ENCODE measurements at regions not wholly inside any gene's neighbourhood (a gene's known extent, or its start where the extent isn't known, plus 50 kb on each side); places are given as distances from the start of the nearest gene placed in this dataset.
A peak's percentile ranks its signal among the peaks of the same experiment; 100 is the strongest.

- H3K36me3 ChIP-seq: no peaks in the 10 kb centered on the region
- peaks cover 29 to 46% (median 43%) of the 10 kb centered on the region in 10 experiments for H3K4me1 ChIP-seq
- H3K9ac ChIP-seq: peak overlapping the region in 10 of 11 experiments; percentile 70 to 87 (median 80); a peak in 18 of 22 replicates
- H4K20me1 ChIP-seq: no peaks in the 10 kb centered on the region
- peak overlapping the region in 10 of 11 experiments; percentile 77 to 95 (median 87); a peak in 19 of 22 replicates for H3K27ac ChIP-seq
- peaks cover 4 to 15% (median 10%) of the 10 kb centered on the region in 11 experiments; a peak in 15 of 22 replicates for H3K9me3 ChIP-seq (replicated peaks in 1 of 11)
- H3K27me3 ChIP-seq: no peaks in the 10 kb centered on the region
- no peak for TF ChIP-seq Cebpa-rat (IDR thresholded peaks at IDR 0.05)
- H3K4me2 ChIP-seq: peak overlapping the region; percentile 80 to 97 (median 90); a peak in 20 of 22 replicates
- no peak overlapping the region for H3K4me3 ChIP-seq
Observed at GRCh38 chr9:96047116-96047639, 171.7 kb downstream of the ERCC6L2 start.

DNA sequence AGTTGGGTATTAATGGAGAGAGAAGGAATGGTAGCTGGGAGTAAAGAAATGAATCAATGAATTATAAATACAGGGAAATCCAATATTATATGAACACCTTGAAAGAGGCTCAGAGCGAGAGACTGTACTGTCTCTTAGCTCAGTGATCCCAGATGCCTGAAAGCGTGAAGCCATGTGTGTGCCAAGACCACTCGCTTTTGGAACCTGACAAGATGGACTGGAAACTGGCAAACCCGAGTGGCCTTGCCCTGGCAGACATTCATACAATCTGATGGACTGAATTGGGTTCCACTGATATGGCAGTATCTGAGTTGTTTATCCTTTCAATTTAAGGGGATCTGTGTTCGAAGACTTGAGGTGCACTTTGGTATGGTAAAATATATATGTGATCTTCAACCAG lies 170.3 kb downstream of the ERCC6L2 start:
- Histone ChIP-seq H3K27ac (peak overlapping the region in 1 of 11 experiments; percentile 94; a peak in 1 of 22 replicates), H3K9me3 (replicated peaks in 1 of 11) (peaks cover 0 to 5% (median 2%) of the 10 kb centered on the region in 11 experiments; a peak in 8 of 22 replicates), H3K4me2 (no peak overlapping the region), H3K27me3 (no peaks in the 10 kb centered on the region), H3K36me3 (no peaks in the 10 kb centered on the region), H3K9ac (no peak overlapping the region), H3K4me1 (peaks cover 29 to 46% (median 42%) of the 10 kb centered on the region in 10 experiments), H3K4me3 (no peak overlapping the region), H4K20me1 (no peaks in the 10 kb centered on the region)
- TF ChIP-seq Cebpa-rat (IDR thresholded peaks at IDR 0.05): no peak

- Histone ChIP-seq H3K4me2 (no peak overlapping the region), H3K9me3 (replicated peaks in 1 of 11) (peaks cover under 1 to 9% (median 4%) of the 10 kb centered on the region in 11 experiments; a peak in 19 of 22 replicates), H3K4me3 (no peak overlapping the region), H3K9ac (no peak overlapping the region), H3K36me3 (no peaks in the 10 kb centered on the region), H3K27me3 (no peaks in the 10 kb centered on the region), H3K27ac (no peak overlapping the region), H4K20me1 (no peaks in the 10 kb centered on the region), H3K4me1 (peaks cover 20 to 32% (median 28%) of the 10 kb centered on the region in 10 experiments)
- TF ChIP-seq Cebpa-rat (IDR thresholded peaks at IDR 0.05): no peak
Observed at GRCh38 chr9:96044401-96044800, 168.9 kb downstream of the ERCC6L2 start.

- no peak overlapping the region for H3K27ac ChIP-seq
- no peak overlapping the region for H3K9ac ChIP-seq
- H3K27me3 ChIP-seq: no peaks in the 10 kb centered on the region
- peaks cover 0 to 4% (median 0%) of the 10 kb centered on the region in 10 experiments; a peak in 1 of 20 replicates for H3K4me1 ChIP-seq
- no peaks in the 10 kb centered on the region for H4K20me1 ChIP-seq
- H3K36me3 ChIP-seq: no peaks in the 10 kb centered on the region
- no peak overlapping the region for H3K4me2 ChIP-seq
- TF ChIP-seq Cebpa-rat (IDR thresholded peaks at IDR 0.05): no peak
- H3K9me3 ChIP-seq (replicated peaks in 1 of 11): peaks cover 34 to 41% (median 37%) of the 10 kb centered on the region in 11 experiments
- no peak overlapping the region for H3K4me3 ChIP-seq
Observed at GRCh38 chr9:96040591-96041461, 165.3 kb downstream of the ERCC6L2 start.

- Histone ChIP-seq H3K9me3 (replicated peaks in 1 of 11) (peaks cover 53 to 60% (median 56%) of the 10 kb centered on the region in 11 experiments), H3K27ac (no peak overlapping the region), H3K9ac (no peak overlapping the region), H4K20me1 (no peaks in the 10 kb centered on the region), H3K4me2 (no peak overlapping the region), H3K4me1 (peaks cover 0 to 4% (median 0%) of the 10 kb centered on the region in 10 experiments; a peak in 1 of 20 replicates), H3K36me3 (peaks cover 0 to 9% (median 0%) of the 10 kb centered on the region in 11 experiments; a peak in 1 of 22 replicates), H3K27me3 (no peaks in the 10 kb centered on the region), H3K4me3 (no peak overlapping the region)
- no peak for TF ChIP-seq Cebpa-rat (IDR thresholded peaks at IDR 0.05)
Observed at GRCh38 chr9:96038914-96039313, 163.4 kb downstream of the ERCC6L2 start.

GRCh38 chr9:96038271-96038670 lies 162.8 kb downstream of the ERCC6L2 start:
- Histone ChIP-seq H3K4me2 (no peak overlapping the region), H3K36me3 (peaks cover 0 to 9% (median 0%) of the 10 kb centered on the region in 11 experiments; a peak in 1 of 22 replicates), H3K27me3 (no peaks in the 10 kb centered on the region), H3K27ac (no peak overlapping the region), H3K4me3 (no peak overlapping the region), H3K4me1 (peaks cover 0 to 4% (median 0%) of the 10 kb centered on the region in 10 experiments; a peak in 1 of 20 replicates), H4K20me1 (no peaks in the 10 kb centered on the region), H3K9ac (no peak overlapping the region), H3K9me3 (replicated peaks in 1 of 11) (peaks cover 54 to 64% (median 58%) of the 10 kb centered on the region in 11 experiments)
- no peak for TF ChIP-seq Cebpa-rat (IDR thresholded peaks at IDR 0.05)

- H3K27me3 ChIP-seq: peaks cover 0 to 4% (median 2%) of the 10 kb centered on the region in 11 experiments; a peak in 6 of 22 replicates
- H3K27ac ChIP-seq: no peak overlapping the region
- H4K20me1 ChIP-seq: no peaks in the 10 kb centered on the region
- peak overlapping the region in 1 of 10 experiments; percentile 1; a peak in 1 of 20 replicates for H3K4me3 ChIP-seq
- TF ChIP-seq Cebpa-rat (IDR thresholded peaks at IDR 0.05): no peak
- peaks cover 0 to 9% (median 0%) of the 10 kb centered on the region in 11 experiments; a peak in 1 of 22 replicates for H3K36me3 ChIP-seq
- H3K9me3 ChIP-seq (replicated peaks in 1 of 11): peaks cover 54 to 68% (median 59%) of the 10 kb centered on the region in 11 experiments
- H3K9ac ChIP-seq: no peak overlapping the region
- H3K4me1 ChIP-seq: peaks cover 0 to 13% (median 0%) of the 10 kb centered on the region in 10 experiments; a peak in 3 of 20 replicates
- H3K4me2 ChIP-seq: no peak overlapping the region
Observed at GRCh38 chr9:96034553-96035122, 159.1 kb downstream of the ERCC6L2 start.

DNA sequence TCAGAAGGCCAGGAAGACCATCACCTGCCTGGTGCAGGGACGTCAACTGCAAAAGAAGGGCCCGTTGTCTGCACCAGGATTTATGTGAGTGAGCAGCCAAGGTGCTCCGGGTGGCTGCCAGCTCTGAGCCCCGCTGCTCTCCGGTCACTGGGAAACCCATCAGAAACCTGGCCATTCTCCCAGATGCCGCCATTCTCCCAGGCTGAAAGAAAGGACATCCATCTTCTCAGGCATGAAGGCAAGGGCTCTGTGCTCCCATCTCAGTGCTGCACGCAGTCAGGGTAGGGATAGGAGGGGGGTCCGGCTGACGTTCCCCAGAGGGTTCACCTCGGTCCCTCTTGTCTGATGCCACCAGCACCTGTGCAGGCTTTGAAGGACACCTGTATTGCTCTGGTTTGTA lies 158.4 kb downstream of the ERCC6L2 start:
- peaks cover 0 to 9% (median 0%) of the 10 kb centered on the region in 11 experiments; a peak in 1 of 22 replicates for H3K36me3 ChIP-seq

More for the DNA sequence above, 158.4 kb downstream of the ERCC6L2 start:
- Histone ChIP-seq H3K9ac (no peak overlapping the region), H4K20me1 (no peaks in the 10 kb centered on the region), H3K4me1 (peaks cover 0 to 13% (median 0%) of the 10 kb centered on the region in 10 experiments; a peak in 3 of 20 replicates), H3K9me3 (replicated peaks in 1 of 11) (peaks cover 47 to 67% (median 52%) of the 10 kb centered on the region in 11 experiments), H3K27ac (no peak overlapping the region), H3K4me2 (no peak overlapping the region), H3K4me3 (no peak overlapping the region), H3K27me3 (peaks cover 0 to 11% (median 9%) of the 10 kb centered on the region in 11 experiments; a peak in 14 of 22 replicates)
- no peak for TF ChIP-seq Cebpa-rat (IDR thresholded peaks at IDR 0.05)

Measured in BLaER1 treated with 17β-estradiol and CSF1 and Interleukin-3, amounts not matched to agents 10 nM and 100 nM (cell line).